T-helper 17 cell (primary cell): ENCODE measurements at regions not wholly inside any gene's neighbourhood (a gene's known extent, or its start where the extent isn't known, plus 50 kb on each side); places are given as distances from the start of the nearest gene placed in this dataset.
"Not testable (repeated sequence)": the region's sequence is repeated elsewhere in the genome, so short reads cannot be mapped to it uniquely, and the experiment has no call there.

ENCODE experiments used
- ATAC-seq: fragments of 150-1000 bp; cut with Tn5 transposase; 2 replicates; pipeline ENCODE4 v1.10.0; 2021; ENCODE audit warnings: mild to moderate bottlenecking, moderate library complexity
- DNase-seq, 3 donors: peaks; one replicate each; pipeline versions ENCODE4 v3.0.0 to v3.0.0-alpha.2; 2020 to 2021
- H3K9me3 ChIP-seq: one replicate; pipeline ENCODE4 v1.7.0; 2013; ENCODE audit warnings: low read length, mild to moderate bottlenecking; ENCODE audit not compliant: control insufficient read depth, poor library complexity, severe bottlenecking
- H3K27ac Mint-ChIP-seq: one replicate; pipeline ENCODE4 v1.8.0; 2022; ENCODE audit warnings: mild to moderate bottlenecking, moderate library complexity, mixed read lengths
- H3K27me3 Mint-ChIP-seq: one replicate; pipeline ENCODE4 v1.8.0; 2022; ENCODE audit warnings: mixed read lengths
- H3K36me3 Mint-ChIP-seq: one replicate; pipeline ENCODE4 v1.8.0; 2022; ENCODE audit warnings: low read depth, mixed read lengths
- H3K4me1 Mint-ChIP-seq: one replicate; pipeline ENCODE4 v1.8.0; 2022; ENCODE audit warnings: mild to moderate bottlenecking, mixed read lengths
- H3K4me3 Mint-ChIP-seq: one replicate; pipeline ENCODE4 v1.8.0; 2022; ENCODE audit warnings: mild to moderate bottlenecking, moderate library complexity, mixed read lengths

DNA sequence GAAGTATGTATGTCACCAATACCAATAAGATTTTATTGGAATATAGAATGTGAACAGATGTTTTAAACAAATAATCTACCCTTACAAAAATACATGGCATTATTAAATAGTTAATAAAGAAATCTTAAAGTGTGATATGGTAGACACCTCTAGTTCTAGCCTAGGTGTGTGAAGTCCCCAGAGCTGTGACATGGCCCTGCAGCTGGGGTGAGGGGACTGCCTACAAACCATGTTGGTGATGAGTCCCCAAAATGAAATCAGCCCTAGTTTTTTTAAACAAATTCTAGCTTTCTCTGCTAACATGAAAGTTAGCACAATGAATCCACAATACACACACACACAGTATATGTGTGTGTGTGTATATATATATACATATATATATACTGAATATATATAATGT lies 195.1 kb upstream of the RPS23 start:
- Mint-ChIP-seq H3K27ac (no peak overlapping the region), H3K4me1 (no peaks in the 10 kb centered on the region), H3K4me3 (no peak overlapping the region), H3K27me3 (no peaks in the 10 kb centered on the region), H3K36me3 (no peaks in the 10 kb centered on the region)
- no peak for DNase-seq
- ATAC-seq, result no peak
- H3K9me3 ChIP-seq, result no peaks in the 10 kb centered on the region

DNA sequence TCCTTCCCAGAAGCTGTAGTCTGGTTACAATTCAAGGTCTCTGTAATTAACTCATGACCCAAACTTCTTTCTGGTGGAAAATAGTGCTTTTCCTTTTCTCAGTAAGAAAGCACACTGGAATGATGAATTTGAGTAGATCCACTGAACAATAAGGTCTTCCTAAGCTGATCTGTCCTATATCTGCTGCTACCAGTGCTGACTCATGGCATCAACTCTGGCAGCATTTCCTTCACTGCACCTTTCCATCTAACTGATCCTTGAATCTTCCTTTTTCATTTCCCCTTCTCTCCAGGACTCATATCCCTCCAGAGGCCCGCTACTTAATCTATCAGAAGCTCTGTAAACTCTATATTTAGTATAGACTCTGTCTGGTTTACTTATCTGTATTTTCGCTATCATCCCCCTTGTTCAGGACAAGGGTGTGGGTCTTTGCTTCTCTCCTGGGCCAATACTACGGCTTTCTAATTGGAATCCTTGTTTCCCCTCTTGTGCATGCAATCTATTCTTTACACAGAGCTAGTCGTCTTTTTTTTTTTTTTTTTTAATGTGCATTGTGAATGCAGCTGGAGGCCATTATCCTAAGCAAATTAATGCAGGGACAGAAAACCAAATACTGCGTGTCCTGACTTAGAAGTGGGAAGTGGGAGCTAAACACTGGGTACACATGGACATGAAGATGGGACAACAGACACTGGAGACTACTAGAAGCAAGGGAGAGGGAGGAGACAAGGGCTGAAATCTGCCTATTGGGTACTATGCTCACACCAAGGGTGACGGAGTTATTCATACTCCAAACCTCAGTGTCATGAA lies 192.2 kb upstream of the RPS23 start:
- Mint-ChIP-seq H3K36me3 (no peaks in the 10 kb centered on the region), H3K27ac (no peak overlapping the region), H3K4me1 (no peaks in the 10 kb centered on the region), H3K27me3 (no peaks in the 10 kb centered on the region), H3K4me3 (no peak overlapping the region)
- no peak for ATAC-seq
- no peak for DNase-seq
- H3K9me3 ChIP-seq, result no peaks in the 10 kb centered on the region

DNA sequence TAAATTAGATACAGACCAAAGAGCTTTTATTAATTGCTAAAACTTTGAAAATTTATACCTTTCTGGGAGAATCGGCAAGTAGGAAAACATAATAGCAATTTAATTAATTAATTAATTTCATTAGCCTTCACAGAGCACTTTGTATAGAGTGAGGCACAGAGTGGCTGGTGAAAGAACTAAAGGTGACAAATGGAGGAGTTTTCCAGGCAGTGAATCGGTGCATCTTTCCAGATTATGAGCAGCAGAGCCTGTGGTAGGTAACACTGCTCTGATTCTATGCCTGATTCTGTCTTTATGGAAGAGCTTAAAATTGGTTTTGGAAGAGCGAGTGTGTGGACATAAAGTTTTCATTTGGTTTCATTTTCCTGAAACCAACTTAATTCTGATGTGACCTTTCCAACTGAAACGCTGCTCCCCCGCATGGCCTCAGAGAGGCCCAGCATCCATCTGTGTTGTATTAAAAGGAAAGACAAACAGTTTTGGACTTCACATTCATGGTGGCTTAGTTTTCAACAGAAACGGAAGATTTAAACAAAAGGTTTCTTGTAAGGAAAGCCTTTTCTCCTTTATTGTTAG lies 188.9 kb upstream of the RPS23 start:
- H3K9me3 ChIP-seq, result no peaks in the 10 kb centered on the region
- DNase-seq (no peak), ATAC-seq (no peak)
- H3K27ac Mint-ChIP-seq, result no peak overlapping the region
- no peaks in the 10 kb centered on the region for H3K27me3 Mint-ChIP-seq
- H3K4me1 Mint-ChIP-seq, result no peaks in the 10 kb centered on the region
- H3K36me3 Mint-ChIP-seq, result no peaks in the 10 kb centered on the region
- H3K4me3 Mint-ChIP-seq, result no peak overlapping the region

DNA sequence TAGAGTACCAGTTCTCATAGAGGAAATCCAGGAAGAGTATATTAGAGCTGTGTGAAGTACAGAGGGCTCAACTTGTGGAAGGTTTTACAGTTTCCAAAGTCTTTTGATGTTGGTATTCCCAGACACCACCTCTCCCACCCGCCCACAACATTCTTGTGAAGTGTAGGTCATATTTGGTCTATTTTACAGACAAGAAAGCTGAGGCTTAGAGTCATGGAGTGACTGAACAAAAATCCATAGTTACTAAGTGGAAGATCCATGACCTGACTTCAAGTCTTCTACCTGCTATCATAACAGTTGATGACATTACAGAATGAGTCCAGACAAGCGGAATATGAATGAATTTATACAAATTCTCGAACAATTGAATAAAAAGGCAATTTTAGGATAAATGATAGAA lies 187.1 kb upstream of the RPS23 start:
- H3K27ac Mint-ChIP-seq, result no peak overlapping the region
- H3K4me3 Mint-ChIP-seq, result no peak overlapping the region
- H3K4me1 Mint-ChIP-seq, result no peaks in the 10 kb centered on the region
- H3K9me3 ChIP-seq, result no peaks in the 10 kb centered on the region
- no peaks in the 10 kb centered on the region for H3K27me3 Mint-ChIP-seq
- ATAC-seq, result no peak
- no peaks in the 10 kb centered on the region for H3K36me3 Mint-ChIP-seq
- no peak for DNase-seq

DNA sequence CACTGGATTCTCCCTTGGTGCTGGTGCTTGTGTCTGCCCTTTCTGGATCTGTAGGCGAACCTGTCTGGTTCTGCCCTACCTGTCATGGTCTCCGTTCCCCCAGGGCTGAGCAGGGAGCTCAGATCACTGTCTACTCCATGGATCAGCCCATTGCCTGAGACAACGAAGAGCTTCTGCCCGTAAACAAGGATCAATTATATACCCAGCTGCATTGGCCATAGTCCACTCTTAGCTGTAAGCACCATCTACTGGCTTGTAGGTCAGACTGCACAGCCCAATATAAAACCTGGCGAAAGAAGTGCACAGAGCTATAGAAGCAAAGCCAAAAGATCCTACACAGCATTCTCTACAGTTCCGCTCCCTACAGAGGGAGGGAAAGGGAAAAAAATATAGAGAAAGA lies 181.5 kb upstream of the RPS23 start:
- Mint-ChIP-seq H3K27ac (no peak overlapping the region), H3K36me3 (no peaks in the 10 kb centered on the region), H3K27me3 (no peaks in the 10 kb centered on the region), H3K4me1 (no peaks in the 10 kb centered on the region), H3K4me3 (no peak overlapping the region)
- ATAC-seq (no peak), DNase-seq (no peak)
- H3K9me3 ChIP-seq, result no peaks in the 10 kb centered on the region

DNA sequence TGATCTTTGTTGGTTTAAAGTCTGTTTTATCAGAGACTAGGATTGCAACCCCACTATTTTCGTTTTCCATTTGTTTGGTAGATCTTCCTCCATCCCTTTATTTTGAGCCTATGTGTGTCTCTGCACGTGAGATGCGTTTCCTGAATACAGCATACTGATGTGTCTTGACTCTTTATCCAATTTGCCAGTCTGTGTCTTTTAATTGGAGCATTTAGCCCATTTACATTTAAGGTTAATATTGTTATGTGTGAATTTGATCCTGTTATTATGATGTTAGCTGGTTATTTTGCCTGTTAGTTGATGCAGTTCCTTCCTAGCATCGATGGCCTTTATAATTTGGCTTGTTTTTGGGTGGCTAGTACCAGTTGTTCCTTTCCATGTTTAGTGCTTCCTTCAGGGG lies 177.2 kb upstream of the RPS23 start:
- not testable (repeated sequence) for H3K36me3 Mint-ChIP-seq, H3K27me3 Mint-ChIP-seq, ATAC-seq, H3K9me3 ChIP-seq, H3K27ac Mint-ChIP-seq, DNase-seq, H3K4me3 Mint-ChIP-seq, H3K4me1 Mint-ChIP-seq

DNA sequence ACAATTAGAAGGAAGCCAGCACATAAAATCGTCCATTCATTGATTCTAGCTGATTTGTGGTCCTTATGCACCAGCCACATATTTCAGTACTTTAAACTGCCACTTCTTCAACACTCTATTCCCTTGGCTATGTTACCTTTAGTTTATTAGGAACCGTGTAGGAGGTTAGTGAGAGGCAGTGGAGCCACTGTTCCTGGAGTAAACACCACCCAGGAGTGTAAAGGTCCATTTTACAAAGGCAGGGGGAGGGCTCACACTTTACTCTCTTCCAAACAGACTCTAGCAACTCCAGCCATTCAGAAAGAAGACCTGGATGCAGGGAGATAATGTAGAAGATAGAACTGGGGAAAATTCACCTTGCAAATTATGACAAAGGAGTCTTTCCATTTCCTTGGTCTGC lies 170.2 kb upstream of the RPS23 start:
- no peaks in the 10 kb centered on the region for H3K4me1 Mint-ChIP-seq

DNA sequence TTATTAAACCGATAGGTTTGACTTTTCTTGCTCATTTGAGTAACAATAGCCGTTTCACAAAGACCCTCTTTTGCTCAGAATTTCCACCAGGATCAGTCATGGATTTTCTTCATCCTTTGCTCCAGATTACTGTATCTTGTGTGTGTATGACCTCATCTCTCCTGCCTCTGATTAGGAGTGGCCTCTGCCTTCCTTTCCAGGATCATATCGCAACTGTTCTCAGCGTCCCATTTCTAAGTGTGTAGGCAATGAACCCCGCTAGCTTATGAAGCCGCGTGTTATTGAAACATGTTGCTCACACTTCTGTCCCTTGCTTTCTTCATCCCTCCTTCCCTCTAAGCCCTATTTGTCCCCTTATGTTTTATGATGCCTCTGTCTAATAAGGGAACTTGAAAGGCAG lies 169.8 kb upstream of the RPS23 start:
- H3K4me3 Mint-ChIP-seq, result no peak overlapping the region
- H3K4me1 Mint-ChIP-seq, result no peaks in the 10 kb centered on the region
- DNase-seq, result no peak

More for the DNA sequence above, 170.2 kb upstream of the RPS23 start:
- H3K27me3 Mint-ChIP-seq, result no peaks in the 10 kb centered on the region
- H3K27ac Mint-ChIP-seq, result no peak overlapping the region
- ATAC-seq (no peak), DNase-seq (no peak)
- no peaks in the 10 kb centered on the region for H3K36me3 Mint-ChIP-seq
- no peaks in the 10 kb centered on the region for H3K9me3 ChIP-seq
- no peak overlapping the region for H3K4me3 Mint-ChIP-seq

DNA sequence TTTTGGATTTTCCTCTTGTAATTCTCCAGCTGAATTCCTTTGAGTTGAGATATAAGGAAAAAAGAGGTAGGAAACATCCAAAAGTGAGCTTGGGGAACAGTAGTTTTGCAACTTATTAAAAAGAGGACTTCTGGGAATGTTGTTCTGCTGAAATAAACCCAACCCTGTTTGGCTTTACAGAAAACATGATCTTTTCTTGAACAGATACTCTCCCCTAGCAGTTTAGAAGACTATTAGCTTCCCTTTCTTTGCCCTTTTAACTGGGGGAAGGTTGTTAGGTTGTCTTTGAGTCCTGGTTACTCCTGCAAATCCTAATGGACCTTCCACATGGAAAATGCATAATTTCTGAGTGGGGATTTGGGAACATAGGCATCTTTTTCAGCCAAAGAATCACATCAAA lies 168.7 kb upstream of the RPS23 start:
- H3K9me3 ChIP-seq, result no peaks in the 10 kb centered on the region
- ATAC-seq (no peak), DNase-seq (no peak)
- H3K4me3 Mint-ChIP-seq, result no peak overlapping the region
- no peaks in the 10 kb centered on the region for H3K27me3 Mint-ChIP-seq
- H3K27ac Mint-ChIP-seq, result no peak overlapping the region
- H3K4me1 Mint-ChIP-seq, result no peaks in the 10 kb centered on the region
- H3K36me3 Mint-ChIP-seq, result no peaks in the 10 kb centered on the region

More for the DNA sequence above, 169.8 kb upstream of the RPS23 start:
- ATAC-seq, result no peak
- no peaks in the 10 kb centered on the region for H3K9me3 ChIP-seq
- H3K27me3 Mint-ChIP-seq, result no peaks in the 10 kb centered on the region
- no peak overlapping the region for H3K27ac Mint-ChIP-seq
- H3K36me3 Mint-ChIP-seq, result no peaks in the 10 kb centered on the region

DNA sequence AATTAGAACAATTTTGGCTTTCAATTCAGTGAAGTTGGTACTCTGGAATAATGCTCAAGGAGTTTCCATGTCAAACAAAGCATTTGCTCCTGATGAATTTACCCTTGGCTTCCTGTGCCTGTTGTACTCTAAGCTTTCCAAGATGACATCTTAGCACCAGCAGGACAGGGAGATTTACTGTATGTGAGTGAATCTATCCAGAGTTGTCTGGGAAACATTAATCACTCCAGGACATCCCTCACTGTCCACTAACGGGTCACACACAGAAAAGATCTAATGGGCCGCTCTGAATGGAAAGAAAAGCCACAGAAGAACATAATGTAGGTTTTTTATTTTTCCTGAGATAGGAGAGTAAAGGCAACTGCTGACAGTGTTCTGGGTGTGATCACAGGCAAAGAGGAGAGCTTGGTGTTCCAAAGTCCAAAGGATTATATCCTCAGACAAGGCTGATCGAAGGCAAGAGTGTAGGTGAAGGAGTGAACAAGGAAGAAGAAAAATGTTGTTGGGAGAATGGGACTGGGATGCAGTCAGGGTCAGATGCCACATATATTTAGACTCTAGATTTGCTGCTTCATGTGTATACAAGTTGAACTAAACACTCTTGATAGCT lies 167.7 kb upstream of the RPS23 start:
- H3K9me3 ChIP-seq, result no peaks in the 10 kb centered on the region
- Mint-ChIP-seq H3K4me3 (no peak overlapping the region), H3K4me1 (no peaks in the 10 kb centered on the region), H3K27ac (no peak overlapping the region), H3K36me3 (no peaks in the 10 kb centered on the region), H3K27me3 (no peaks in the 10 kb centered on the region)
- ATAC-seq (no peak), DNase-seq (no peak)

DNA sequence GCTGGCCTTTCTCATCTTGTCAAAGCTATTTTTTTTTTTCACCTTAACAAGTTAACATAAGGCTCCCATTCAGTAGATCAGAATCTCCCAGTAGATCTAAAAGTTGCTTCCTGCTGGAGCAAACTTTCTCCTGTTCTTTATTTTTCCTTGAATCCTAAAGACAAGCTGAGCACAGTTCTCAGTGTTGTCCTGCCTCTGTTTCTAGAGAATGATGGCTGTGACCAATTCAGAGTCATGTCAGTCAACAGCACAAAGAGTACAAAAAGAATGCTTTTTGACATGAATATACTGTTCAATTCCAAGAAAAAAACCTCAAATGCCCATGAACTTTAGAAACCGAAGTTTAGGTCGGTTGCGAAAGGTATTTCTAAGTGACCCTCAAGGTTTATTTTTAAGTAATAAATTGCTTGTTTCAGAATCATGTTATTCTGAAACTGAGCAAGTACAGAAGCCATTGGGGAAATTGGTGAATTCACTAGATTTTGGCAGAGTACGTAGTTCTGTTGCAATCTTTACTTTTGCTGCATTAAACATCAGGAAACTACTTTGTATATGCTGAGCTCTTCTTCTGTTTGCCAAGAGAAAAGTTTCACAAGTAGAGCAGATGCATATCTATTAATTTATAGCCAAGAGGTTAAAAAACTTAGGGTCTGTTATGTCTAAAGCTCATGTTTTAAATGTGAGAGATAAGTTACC lies 161.7 kb upstream of the RPS23 start:
- ATAC-seq (no peak), DNase-seq (no peak)
- no peaks in the 10 kb centered on the region for H3K4me1 Mint-ChIP-seq
- peaks cover 2% of the 10 kb centered on the region for H3K36me3 Mint-ChIP-seq
- H3K27me3 Mint-ChIP-seq, result no peaks in the 10 kb centered on the region
- no peaks in the 10 kb centered on the region for H3K9me3 ChIP-seq
- no peak overlapping the region for H3K27ac Mint-ChIP-seq
- no peak overlapping the region for H3K4me3 Mint-ChIP-seq

DNA sequence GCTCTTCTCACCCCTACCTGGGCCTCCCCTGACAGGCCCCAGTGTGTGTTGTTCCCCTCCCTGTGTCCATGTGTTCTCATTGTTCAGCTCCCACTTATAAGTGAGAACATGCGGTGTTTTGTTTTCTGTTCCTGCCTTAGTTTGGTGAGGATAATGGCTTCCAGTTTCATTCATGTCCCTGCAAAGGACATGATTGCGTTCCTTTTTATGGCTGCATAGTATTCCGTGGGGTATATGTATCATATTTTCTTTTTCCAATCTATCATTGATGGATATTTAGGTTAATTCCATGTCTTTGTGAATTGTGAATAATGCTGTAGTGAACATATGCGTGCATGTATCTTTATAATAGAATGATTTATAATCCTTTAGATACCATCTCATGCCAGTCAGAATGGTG lies 159.4 kb upstream of the RPS23 start:
- H3K4me3 Mint-ChIP-seq, ATAC-seq, DNase-seq, H3K9me3 ChIP-seq, H3K4me1 Mint-ChIP-seq, H3K27me3 Mint-ChIP-seq, H3K36me3 Mint-ChIP-seq: not testable (repeated sequence)
- H3K27ac Mint-ChIP-seq, result peak overlapping the region; percentile 1

DNA sequence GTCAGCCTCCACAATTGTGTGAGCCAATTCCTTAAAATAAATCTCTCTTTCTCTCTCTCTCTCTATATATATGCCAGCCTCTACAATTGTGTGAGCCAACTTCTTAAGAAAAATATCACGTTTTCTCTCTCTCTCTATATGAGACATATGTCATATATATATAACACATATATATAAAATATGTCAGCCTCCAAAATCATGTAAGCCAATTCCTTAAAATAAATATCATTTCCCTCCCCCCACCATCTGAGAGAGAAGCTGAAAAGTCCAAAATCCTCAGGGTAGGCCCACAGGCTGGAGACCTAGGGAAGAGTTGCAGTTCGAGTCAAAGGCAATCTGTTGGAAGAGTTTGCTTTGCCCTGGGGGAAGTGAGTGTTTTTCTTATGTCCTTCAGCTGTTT lies 158.1 kb upstream of the RPS23 start:
- H3K36me3 Mint-ChIP-seq, result peaks cover 2% of the 10 kb centered on the region
- ATAC-seq (no peak), DNase-seq (no peak)
- H3K27ac Mint-ChIP-seq, result no peak overlapping the region
- no peaks in the 10 kb centered on the region for H3K27me3 Mint-ChIP-seq
- H3K4me1 Mint-ChIP-seq, result no peaks in the 10 kb centered on the region
- H3K4me3 Mint-ChIP-seq, result no peak overlapping the region
- no peaks in the 10 kb centered on the region for H3K9me3 ChIP-seq
